ENCODE measurements at regions not wholly inside any gene's neighbourhood (a gene's known extent, or its start where the extent isn't known, plus 50 kb on each side); places are given as distances from the start of the nearest gene placed in this dataset.

DNA sequence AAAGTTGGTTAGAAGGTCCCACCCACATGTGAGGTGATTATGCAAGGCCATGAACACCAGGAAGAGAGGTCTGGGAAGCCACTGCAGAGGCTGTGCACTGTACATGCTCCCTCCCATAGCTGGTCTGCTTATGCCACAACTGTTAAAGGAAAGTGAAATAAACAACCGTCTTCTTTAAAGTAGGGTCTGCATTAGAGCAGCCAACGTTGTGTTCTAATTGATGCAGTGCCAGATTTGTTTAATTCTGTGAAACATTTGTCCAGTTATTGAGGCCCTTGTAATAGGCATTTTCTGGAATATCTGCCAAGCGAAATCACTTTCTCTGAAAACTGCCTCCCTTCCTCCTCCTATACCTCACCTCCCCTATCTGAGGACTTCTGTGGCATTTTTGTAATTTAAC, 224.0 kb upstream of the LNX1 start:
- H3K4me3 Mint-ChIP-seq (ENCODE audit: low read depth) = no peak overlapping the region
- TF ChIP-seq, protein P1, sequence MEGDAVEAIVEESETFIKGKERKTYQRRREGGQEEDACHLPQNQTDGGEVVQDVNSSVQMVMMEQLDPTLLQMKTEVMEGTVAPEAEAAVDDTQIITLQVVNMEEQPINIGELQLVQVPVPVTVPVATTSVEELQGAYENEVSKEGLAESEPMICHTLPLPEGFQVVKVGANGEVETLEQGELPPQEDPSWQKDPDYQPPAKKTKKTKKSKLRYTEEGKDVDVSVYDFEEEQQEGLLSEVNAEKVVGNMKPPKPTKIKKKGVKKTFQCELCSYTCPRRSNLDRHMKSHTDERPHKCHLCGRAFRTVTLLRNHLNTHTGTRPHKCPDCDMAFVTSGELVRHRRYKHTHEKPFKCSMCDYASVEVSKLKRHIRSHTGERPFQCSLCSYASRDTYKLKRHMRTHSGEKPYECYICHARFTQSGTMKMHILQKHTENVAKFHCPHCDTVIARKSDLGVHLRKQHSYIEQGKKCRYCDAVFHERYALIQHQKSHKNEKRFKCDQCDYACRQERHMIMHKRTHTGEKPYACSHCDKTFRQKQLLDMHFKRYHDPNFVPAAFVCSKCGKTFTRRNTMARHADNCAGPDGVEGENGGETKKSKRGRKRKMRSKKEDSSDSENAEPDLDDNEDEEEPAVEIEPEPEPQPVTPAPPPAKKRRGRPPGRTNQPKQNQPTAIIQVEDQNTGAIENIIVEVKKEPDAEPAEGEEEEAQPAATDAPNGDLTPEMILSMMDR (IDR thresholded peaks at IDR 0.05; ENCODE audit: unreplicated experiment) = no peak
- H3K27me3 Mint-ChIP-seq = peaks cover 4% of the 10 kb centered on the region
- no peaks in the 10 kb centered on the region for H3K9me3 Mint-ChIP-seq (ENCODE audit: low read depth)
- no peak overlapping the region for H3K27ac Mint-ChIP-seq
- H3K36me3 Mint-ChIP-seq (ENCODE audit: insufficient read depth) = no peaks in the 10 kb centered on the region
- DNase-seq (ENCODE audit: low spot score, unreplicated experiment) = no peak
- H3K4me1 Mint-ChIP-seq (ENCODE audit: low read depth) = no peaks in the 10 kb centered on the region

DNA sequence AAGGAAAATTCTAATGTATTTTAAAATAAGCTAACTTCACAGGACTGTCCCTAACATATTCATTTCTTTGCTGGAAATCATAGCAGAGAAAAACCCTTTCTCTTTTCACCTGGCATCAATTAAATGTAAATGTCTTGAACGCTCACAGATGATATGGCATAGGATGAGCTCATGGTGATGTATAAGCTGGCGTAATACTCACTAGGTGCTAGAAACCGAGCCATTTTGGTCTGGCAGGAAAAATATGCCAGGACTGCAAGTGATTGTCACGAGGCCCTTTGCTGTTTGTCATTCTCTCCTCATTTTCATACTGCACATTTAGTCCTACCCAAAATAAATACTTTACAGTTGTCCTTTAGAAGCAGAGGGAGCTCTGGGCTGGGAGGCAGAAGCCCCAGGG, 222.7 kb upstream of the LNX1 start:
- no peak for DNase-seq (ENCODE audit: low spot score, unreplicated experiment)
- H3K27me3 Mint-ChIP-seq = peaks cover 4% of the 10 kb centered on the region
- H3K4me1 Mint-ChIP-seq (ENCODE audit: low read depth) = no peaks in the 10 kb centered on the region
- TF ChIP-seq, protein P1 (IDR thresholded peaks at IDR 0.05; ENCODE audit: unreplicated experiment) = no peak
- no peak overlapping the region for H3K27ac Mint-ChIP-seq
- H3K4me3 Mint-ChIP-seq (ENCODE audit: low read depth) = no peak overlapping the region
- no peaks in the 10 kb centered on the region for H3K36me3 Mint-ChIP-seq (ENCODE audit: insufficient read depth)
- peaks cover 2% of the 10 kb centered on the region for H3K9me3 Mint-ChIP-seq (ENCODE audit: low read depth)

DNA sequence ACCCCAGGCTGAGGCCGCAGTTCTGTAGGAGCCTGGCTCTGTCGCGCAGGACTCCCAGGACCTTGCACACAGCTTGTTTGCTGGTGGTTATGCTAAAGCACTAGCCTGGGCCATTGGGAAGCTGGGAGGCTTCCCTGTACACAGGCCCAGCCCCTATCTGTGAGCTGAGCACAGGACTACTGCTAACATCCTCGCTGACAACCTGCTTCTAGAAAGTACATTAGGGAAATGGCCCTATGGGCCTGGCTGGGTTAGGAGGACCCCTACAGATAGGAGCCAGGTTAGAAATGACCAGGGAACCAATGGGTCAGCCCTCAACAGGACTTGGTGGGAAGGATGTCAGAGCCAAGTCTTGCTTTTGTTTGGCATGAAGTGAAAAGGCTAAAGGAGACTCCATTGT, 219.4 kb upstream of the LNX1 start:
- Mint-ChIP-seq H3K9me3 (ENCODE audit: low read depth) (peaks cover 2% of the 10 kb centered on the region), H3K27ac (no peak overlapping the region), H3K4me3 (ENCODE audit: low read depth) (no peak overlapping the region), H3K36me3 (ENCODE audit: insufficient read depth) (no peaks in the 10 kb centered on the region), H3K4me1 (ENCODE audit: low read depth) (no peaks in the 10 kb centered on the region), H3K27me3 (peaks cover 3% of the 10 kb centered on the region)
- TF ChIP-seq, protein P1 (IDR thresholded peaks at IDR 0.05; ENCODE audit: unreplicated experiment) = no peak
- no peak for DNase-seq (ENCODE audit: low spot score, unreplicated experiment)

DNA sequence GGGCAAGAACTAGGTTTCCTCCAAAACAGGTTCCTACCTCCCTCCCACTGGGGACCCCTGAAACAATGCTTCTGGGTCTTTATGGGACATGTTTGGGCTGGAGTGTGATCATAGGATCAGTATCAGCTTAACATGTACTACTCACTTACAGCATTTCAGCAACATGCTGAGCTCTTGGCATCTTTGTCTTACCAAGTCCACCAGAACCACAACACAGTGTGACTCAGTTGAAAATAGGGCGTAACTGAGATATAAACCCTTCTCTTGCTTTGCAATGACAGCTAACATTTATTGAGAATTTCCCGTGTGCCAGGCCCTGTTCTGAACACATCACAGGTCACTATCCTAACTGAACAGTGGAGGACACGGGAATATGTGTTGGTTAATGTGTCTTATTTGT, 218.5 kb upstream of the LNX1 start:
- TF ChIP-seq, protein P1 (IDR thresholded peaks at IDR 0.05; ENCODE audit: unreplicated experiment) = no peak
- H3K36me3 Mint-ChIP-seq (ENCODE audit: insufficient read depth) = no peaks in the 10 kb centered on the region
- H3K9me3 Mint-ChIP-seq (ENCODE audit: low read depth) = peaks cover 2% of the 10 kb centered on the region
- no peak overlapping the region for H3K27ac Mint-ChIP-seq
- no peak overlapping the region for H3K4me3 Mint-ChIP-seq (ENCODE audit: low read depth)
- H3K4me1 Mint-ChIP-seq (ENCODE audit: low read depth) = no peaks in the 10 kb centered on the region
- DNase-seq (ENCODE audit: low spot score, unreplicated experiment) = no peak
- H3K27me3 Mint-ChIP-seq = peaks cover 3% of the 10 kb centered on the region

DNA sequence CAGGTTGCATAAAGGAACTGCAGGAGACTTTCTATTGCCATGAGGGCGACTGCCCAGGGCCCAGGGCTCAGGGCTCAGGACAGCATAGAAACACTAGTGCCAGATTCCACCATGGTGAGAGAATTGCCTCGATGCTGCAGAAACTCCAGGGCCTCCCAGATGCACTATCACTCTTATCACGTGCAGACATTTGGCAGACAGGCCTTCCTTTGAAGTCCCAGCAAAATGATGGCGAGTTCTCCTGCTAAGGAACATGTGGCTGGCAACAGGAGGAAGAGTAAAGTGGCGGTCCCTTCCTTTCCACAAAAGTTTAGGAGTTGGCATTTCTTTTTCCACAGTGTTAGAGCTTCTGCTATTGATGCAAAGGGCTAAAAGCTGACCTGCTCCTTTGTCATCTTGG, 214.0 kb upstream of the LNX1 start:
- Mint-ChIP-seq H3K27me3 (peaks cover 8% of the 10 kb centered on the region), H3K4me1 (ENCODE audit: low read depth) (no peaks in the 10 kb centered on the region), H3K4me3 (ENCODE audit: low read depth) (no peak overlapping the region), H3K9me3 (ENCODE audit: low read depth) (peaks cover 2% of the 10 kb centered on the region), H3K27ac (no peak overlapping the region), H3K36me3 (ENCODE audit: insufficient read depth) (no peaks in the 10 kb centered on the region)
- no peak for DNase-seq (ENCODE audit: low spot score, unreplicated experiment)
- TF ChIP-seq, protein P1 (IDR thresholded peaks at IDR 0.05; ENCODE audit: unreplicated experiment) = no peak
